ENCODE measurements at regions not wholly inside any gene's neighbourhood (a gene's known extent, or its start where the extent isn't known, plus 50 kb on each side); places are given as distances from the start of the nearest gene placed in this dataset.
"Not testable (repeated sequence)": the region's sequence is repeated elsewhere in the genome, so short reads cannot be mapped to it uniquely, and the experiment has no call there.

- no peak for DNase-seq
Measured at GRCh38 chr6:80535914-80536565, 429.6 kb downstream of the BCKDHB start.

- DNase-seq = no peak
Measured at GRCh38 chr6:80531681-80532619, 425.5 kb downstream of the BCKDHB start.

GRCh38 chr6:80530103-80530502 lies 423.6 kb downstream of the BCKDHB start:
- no peak for DNase-seq

- no peak for DNase-seq
Measured at GRCh38 chr6:80528115-80528514, 421.6 kb downstream of the BCKDHB start.

GRCh38 chr6:80527552-80528052 lies 421.1 kb downstream of the BCKDHB start:
- no peak for DNase-seq

- no peak for DNase-seq
Measured at GRCh38 chr6:80523531-80523997, 417.1 kb downstream of the BCKDHB start.

GRCh38 chr6:80523010-80523409 lies 416.5 kb downstream of the BCKDHB start:
- DNase-seq = no peak

GRCh38 chr6:80522576-80522975 lies 416.1 kb downstream of the BCKDHB start:
- DNase-seq = no peak

GRCh38 chr6:80519811-80520594 lies 413.5 kb downstream of the BCKDHB start:
- DNase-seq = no peak

- no peak for DNase-seq
Measured at GRCh38 chr6:80517525-80517924, 411.1 kb downstream of the BCKDHB start.

GRCh38 chr6:80510521-80510920 lies 404.1 kb downstream of the BCKDHB start:
- not testable (repeated sequence) for DNase-seq

- DNase-seq = no peak
Measured at GRCh38 chr6:80508885-80509630, 402.6 kb downstream of the BCKDHB start.

- DNase-seq = no peak
Measured at GRCh38 chr6:80504882-80505281, 398.4 kb downstream of the BCKDHB start.

GRCh38 chr6:80503660-80504059 lies 397.2 kb downstream of the BCKDHB start:
- no peak for DNase-seq

GRCh38 chr6:80502871-80503270 lies 396.4 kb downstream of the BCKDHB start:
- DNase-seq = no peak

- DNase-seq = no peak
Measured at GRCh38 chr6:80501636-80502035, 395.2 kb downstream of the BCKDHB start.

- not testable (repeated sequence) for DNase-seq
Measured at GRCh38 chr6:80497696-80498486, 391.4 kb downstream of the BCKDHB start.

- no peak for DNase-seq
Measured at GRCh38 chr6:80489911-80490635, 383.6 kb downstream of the BCKDHB start.

GRCh38 chr6:80488190-80488589 lies 381.7 kb downstream of the BCKDHB start:
- DNase-seq = no peak

- DNase-seq = not testable (repeated sequence)
Measured at GRCh38 chr6:80485494-80485893, 379.0 kb downstream of the BCKDHB start.

- DNase-seq = no peak
Measured at GRCh38 chr6:80482056-80482455, 375.6 kb downstream of the BCKDHB start.

Data from CD4-positive, alpha-beta T cell treated with Interleukin-4 for 4 hours (primary cell).